ENCODE measurements at regions not wholly inside any gene's neighbourhood (a gene's known extent, or its start where the extent isn't known, plus 50 kb on each side); places are given as distances from the start of the nearest gene placed in this dataset.

DNA sequence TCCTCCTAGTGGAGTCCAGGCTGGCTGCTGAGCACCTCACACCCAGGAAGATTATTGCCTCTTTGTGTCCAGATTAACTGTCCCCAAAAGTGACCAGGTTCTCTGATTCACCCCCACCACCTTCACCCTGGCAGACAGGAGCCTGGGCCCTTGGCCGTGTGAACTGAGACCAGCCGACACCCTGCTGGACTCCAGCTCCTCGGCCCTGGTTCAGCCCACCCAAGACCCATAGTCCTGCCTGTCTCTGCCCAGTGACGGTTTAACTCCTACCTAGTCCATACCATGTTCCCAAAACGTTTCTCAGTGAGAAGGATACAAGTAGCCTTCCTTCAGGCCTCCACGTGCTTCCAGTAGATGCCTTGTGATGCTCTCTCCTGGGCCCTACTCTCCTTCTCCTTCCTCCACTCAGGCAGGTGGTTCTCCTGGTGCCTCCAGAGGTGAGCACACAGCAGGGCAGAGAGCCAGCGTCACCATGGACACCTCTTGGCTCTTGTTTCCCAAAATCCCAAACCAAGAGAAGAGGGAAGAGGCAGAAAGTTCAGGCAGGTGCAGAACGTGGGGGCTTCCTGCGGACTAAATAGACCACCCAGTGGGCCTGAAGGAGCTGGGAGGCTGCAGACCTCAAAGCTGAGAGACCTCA is 134.4 kb upstream of the CST7 start:
- no peak for TF ChIP-seq ZNF660 (tag by site-specific recombination; IDR thresholded peaks at IDR 0.05)
- TF ChIP-seq, protein P1, sequence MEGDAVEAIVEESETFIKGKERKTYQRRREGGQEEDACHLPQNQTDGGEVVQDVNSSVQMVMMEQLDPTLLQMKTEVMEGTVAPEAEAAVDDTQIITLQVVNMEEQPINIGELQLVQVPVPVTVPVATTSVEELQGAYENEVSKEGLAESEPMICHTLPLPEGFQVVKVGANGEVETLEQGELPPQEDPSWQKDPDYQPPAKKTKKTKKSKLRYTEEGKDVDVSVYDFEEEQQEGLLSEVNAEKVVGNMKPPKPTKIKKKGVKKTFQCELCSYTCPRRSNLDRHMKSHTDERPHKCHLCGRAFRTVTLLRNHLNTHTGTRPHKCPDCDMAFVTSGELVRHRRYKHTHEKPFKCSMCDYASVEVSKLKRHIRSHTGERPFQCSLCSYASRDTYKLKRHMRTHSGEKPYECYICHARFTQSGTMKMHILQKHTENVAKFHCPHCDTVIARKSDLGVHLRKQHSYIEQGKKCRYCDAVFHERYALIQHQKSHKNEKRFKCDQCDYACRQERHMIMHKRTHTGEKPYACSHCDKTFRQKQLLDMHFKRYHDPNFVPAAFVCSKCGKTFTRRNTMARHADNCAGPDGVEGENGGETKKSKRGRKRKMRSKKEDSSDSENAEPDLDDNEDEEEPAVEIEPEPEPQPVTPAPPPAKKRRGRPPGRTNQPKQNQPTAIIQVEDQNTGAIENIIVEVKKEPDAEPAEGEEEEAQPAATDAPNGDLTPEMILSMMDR (tag by site-specific recombination; IDR thresholded peaks at IDR 0.05): no peak
- TF ChIP-seq, protein P2, sequence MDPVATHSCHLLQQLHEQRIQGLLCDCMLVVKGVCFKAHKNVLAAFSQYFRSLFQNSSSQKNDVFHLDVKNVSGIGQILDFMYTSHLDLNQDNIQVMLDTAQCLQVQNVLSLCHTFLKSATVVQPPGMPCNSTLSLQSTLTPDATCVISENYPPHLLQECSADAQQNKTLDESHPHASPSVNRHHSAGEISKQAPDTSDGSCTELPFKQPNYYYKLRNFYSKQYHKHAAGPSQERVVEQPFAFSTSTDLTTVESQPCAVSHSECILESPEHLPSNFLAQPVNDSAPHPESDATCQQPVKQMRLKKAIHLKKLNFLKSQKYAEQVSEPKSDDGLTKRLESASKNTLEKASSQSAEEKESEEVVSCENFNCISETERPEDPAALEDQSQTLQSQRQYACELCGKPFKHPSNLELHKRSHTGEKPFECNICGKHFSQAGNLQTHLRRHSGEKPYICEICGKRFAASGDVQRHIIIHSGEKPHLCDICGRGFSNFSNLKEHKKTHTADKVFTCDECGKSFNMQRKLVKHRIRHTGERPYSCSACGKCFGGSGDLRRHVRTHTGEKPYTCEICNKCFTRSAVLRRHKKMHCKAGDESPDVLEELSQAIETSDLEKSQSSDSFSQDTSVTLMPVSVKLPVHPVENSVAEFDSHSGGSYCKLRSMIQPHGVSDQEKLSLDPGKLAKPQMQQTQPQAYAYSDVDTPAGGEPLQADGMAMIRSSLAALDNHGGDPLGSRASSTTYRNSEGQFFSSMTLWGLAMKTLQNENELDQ (tag by site-specific recombination; IDR thresholded peaks at IDR 0.05; ENCODE audit: low read depth): no peak
- no peak for TF ChIP-seq ZNF366 (tag by site-specific recombination; conservative IDR thresholded peaks at IDR 0.05)
- no peak for TF ChIP-seq ZBTB21 (tag by site-specific recombination; IDR thresholded peaks at IDR 0.05)
- TF ChIP-seq, protein P3, sequence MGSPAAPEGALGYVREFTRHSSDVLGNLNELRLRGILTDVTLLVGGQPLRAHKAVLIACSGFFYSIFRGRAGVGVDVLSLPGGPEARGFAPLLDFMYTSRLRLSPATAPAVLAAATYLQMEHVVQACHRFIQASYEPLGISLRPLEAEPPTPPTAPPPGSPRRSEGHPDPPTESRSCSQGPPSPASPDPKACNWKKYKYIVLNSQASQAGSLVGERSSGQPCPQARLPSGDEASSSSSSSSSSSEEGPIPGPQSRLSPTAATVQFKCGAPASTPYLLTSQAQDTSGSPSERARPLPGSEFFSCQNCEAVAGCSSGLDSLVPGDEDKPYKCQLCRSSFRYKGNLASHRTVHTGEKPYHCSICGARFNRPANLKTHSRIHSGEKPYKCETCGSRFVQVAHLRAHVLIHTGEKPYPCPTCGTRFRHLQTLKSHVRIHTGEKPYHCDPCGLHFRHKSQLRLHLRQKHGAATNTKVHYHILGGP (tag by site-specific recombination; IDR thresholded peaks at IDR 0.05): no peak
- no peak for TF ChIP-seq KLF16 (tag by site-specific recombination; IDR thresholded peaks at IDR 0.05)
- TF ChIP-seq, protein P4, sequence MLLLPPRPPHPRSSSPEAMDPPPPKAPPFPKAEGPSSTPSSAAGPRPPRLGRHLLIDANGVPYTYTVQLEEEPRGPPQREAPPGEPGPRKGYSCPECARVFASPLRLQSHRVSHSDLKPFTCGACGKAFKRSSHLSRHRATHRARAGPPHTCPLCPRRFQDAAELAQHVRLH (tag by site-specific recombination; IDR thresholded peaks at IDR 0.05): no peak
- TF ChIP-seq, protein P5, sequence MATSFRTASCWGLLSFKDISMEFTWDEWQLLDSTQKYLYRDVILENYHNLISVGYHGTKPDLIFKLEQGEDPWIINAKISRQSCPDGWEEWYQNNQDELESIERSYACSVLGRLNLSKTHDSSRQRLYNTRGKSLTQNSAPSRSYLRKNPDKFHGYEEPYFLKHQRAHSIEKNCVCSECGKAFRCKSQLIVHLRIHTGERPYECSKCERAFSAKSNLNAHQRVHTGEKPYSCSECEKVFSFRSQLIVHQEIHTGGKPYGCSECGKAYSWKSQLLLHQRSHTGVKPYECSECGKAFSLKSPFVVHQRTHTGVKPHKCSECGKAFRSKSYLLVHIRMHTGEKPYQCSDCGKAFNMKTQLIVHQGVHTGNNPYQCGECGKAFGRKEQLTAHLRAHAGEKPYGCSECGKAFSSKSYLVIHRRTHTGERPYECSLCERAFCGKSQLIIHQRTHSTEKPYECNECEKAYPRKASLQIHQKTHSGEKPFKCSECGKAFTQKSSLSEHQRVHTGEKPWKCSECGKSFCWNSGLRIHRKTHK (tag by site-specific recombination; IDR thresholded peaks at IDR 0.05): no peak
- TF ChIP-seq ZNF138 (tag by site-specific recombination; IDR thresholded peaks at IDR 0.05; ENCODE audit: borderline replicate concordance): no peak
